Hematopoietic multipotent progenitor cell treated with erythropoietin and hydrocortisone succinate and interleukin-3 and kit ligand, for 17 days (in vitro differentiated cells): ENCODE measurements at regions not wholly inside any gene's neighbourhood (a gene's known extent, or its start where the extent isn't known, plus 50 kb on each side); places are given as distances from the start of the nearest gene placed in this dataset.

Source experiments
- DNase-seq: peaks from one replicate; pipeline ENCODE4 v3.0.0-alpha.2; 2015; ENCODE audit warnings: low spot score

- DNase-seq: no peak
Measured at GRCh38 chr11:26244207-26244606, 87.7 kb upstream of the ANO3 start.

- DNase-seq: no peak
Measured at GRCh38 chr11:26245046-26245445, 86.9 kb upstream of the ANO3 start.

- no peak for DNase-seq
Measured at GRCh38 chr11:26247340-26247739, 84.6 kb upstream of the ANO3 start.

GRCh38 chr11:26248661-26249060 lies 83.3 kb upstream of the ANO3 start:
- no peak for DNase-seq

- no peak for DNase-seq
Measured at GRCh38 chr11:26254378-26254777, 77.6 kb upstream of the ANO3 start.

- DNase-seq: no peak
Measured at GRCh38 chr11:26263769-26264168, 68.2 kb upstream of the ANO3 start.

- no peak for DNase-seq
Measured at GRCh38 chr11:26264266-26264665, 67.7 kb upstream of the ANO3 start.

GRCh38 chr11:26268980-26269660 lies 62.8 kb upstream of the ANO3 start:
- DNase-seq: no peak

GRCh38 chr11:26271666-26272065 lies 60.3 kb upstream of the ANO3 start:
- DNase-seq: no peak

- peak; percentile 41 for DNase-seq
Measured at GRCh38 chr11:26276798-26277424, 55.0 kb upstream of the ANO3 start.

GRCh38 chr11:26278354-26278753 lies 53.6 kb upstream of the ANO3 start:
- no peak for DNase-seq
